H9 (cell line): ENCODE measurements at regions not wholly inside any gene's neighbourhood (a gene's known extent, or its start where the extent isn't known, plus 50 kb on each side); places are given as distances from the start of the nearest gene placed in this dataset.

Experiments used
- DNase-seq: peaks from one replicate; pipeline ENCODE4 v3.0.0-alpha.2; 2017
- H2AFZ ChIP-seq: one replicate; pipeline ENCODE4 v1.6.1; 2013; ENCODE audit warnings: mild to moderate bottlenecking, low read length, control low read depth, moderate library complexity
- H2AK5ac ChIP-seq: 2 replicates; pipeline ENCODE4 v1.6.1; 2013; ENCODE audit warnings: low read length, control low read depth, mixed read lengths; ENCODE audit not compliant: insufficient read length
- H2BK120ac ChIP-seq: one replicate; pipeline ENCODE4 v1.6.1; 2013; ENCODE audit warnings: low read depth, mild to moderate bottlenecking, low read length, control low read depth, inconsistent platforms; ENCODE audit not compliant: poor library complexity, severe bottlenecking
- H2BK12ac ChIP-seq: 2 replicates; pipeline ENCODE4 v1.6.1; 2013; ENCODE audit warnings: low read length, control low read depth, mixed read lengths, low read depth; ENCODE audit not compliant: insufficient read length
- H2BK15ac ChIP-seq: 2 replicates; pipeline ENCODE4 v1.6.1; 2013; ENCODE audit warnings: low read depth, low read length, control low read depth
- H2BK20ac ChIP-seq: one replicate; pipeline ENCODE4 v1.6.1; 2013; ENCODE audit warnings: low read depth, mild to moderate bottlenecking, low read length, control low read depth, inconsistent platforms; ENCODE audit not compliant: poor library complexity, severe bottlenecking
- H2BK5ac ChIP-seq: 2 replicates; pipeline ENCODE4 v1.6.1; 2013; ENCODE audit warnings: low read length, control low read depth, mixed read lengths; ENCODE audit not compliant: insufficient read length
- H3K14ac ChIP-seq: 2 replicates; pipeline ENCODE4 v1.6.1; 2013; ENCODE audit warnings: low read length, control low read depth; ENCODE audit not compliant: insufficient read depth
- H3K18ac ChIP-seq: 2 replicates; pipeline ENCODE4 v1.6.1; 2013; ENCODE audit warnings: low read depth, mild to moderate bottlenecking, mixed read lengths, low read length, control low read depth; ENCODE audit not compliant: insufficient read length
- H3K23ac ChIP-seq: 2 replicates; pipeline ENCODE4 v1.6.1; 2013; ENCODE audit warnings: low read length, control low read depth, mixed read lengths, low read depth; ENCODE audit not compliant: insufficient read length
- H3K23me2 ChIP-seq: 2 replicates; pipeline ENCODE4 v1.6.1; 2013; ENCODE audit warnings: low read depth, mild to moderate bottlenecking, mixed read lengths, low read length, control low read depth; ENCODE audit not compliant: insufficient read length, poor library complexity, severe bottlenecking
- H3K27ac ChIP-seq: 2 replicates; pipeline ENCODE4 v1.5.1; 2013; ENCODE audit warnings: low read length, control low read depth, mixed read lengths, low read depth; ENCODE audit not compliant: insufficient read length
- H3K27me3 ChIP-seq: 2 replicates; pipeline ENCODE4 v1.6.1; 2013; ENCODE audit warnings: low read length, control low read depth, inconsistent platforms; ENCODE audit not compliant: insufficient read depth
- H3K4ac ChIP-seq: 2 replicates; pipeline ENCODE4 v1.6.1; 2013; ENCODE audit warnings: low read depth, mild to moderate bottlenecking, control low read depth, inconsistent platforms, low read length, moderate library complexity
- H3K4me1 ChIP-seq: 2 replicates; pipeline ENCODE4 v1.6.1; 2013; ENCODE audit warnings: low read length, control low read depth, inconsistent platforms; ENCODE audit not compliant: insufficient read depth
- H3K4me2 ChIP-seq: 2 replicates; pipeline ENCODE4 v1.6.1; 2013; ENCODE audit warnings: low read length, control low read depth, mixed read lengths; ENCODE audit not compliant: insufficient read length, insufficient read depth
- H3K56ac ChIP-seq: 2 replicates; pipeline ENCODE4 v1.6.1; 2013; ENCODE audit warnings: low read depth, mild to moderate bottlenecking, mixed read lengths, low read length, control low read depth; ENCODE audit not compliant: insufficient read length
- H3K79me1 ChIP-seq: 2 replicates; pipeline ENCODE4 v1.6.1; 2013; ENCODE audit warnings: low read depth, mild to moderate bottlenecking, moderate library complexity, low read length, control low read depth, inconsistent platforms; ENCODE audit not compliant: insufficient read depth, poor library complexity, severe bottlenecking
- H3K79me2 ChIP-seq: 2 replicates; pipeline ENCODE4 v1.6.1; 2013; ENCODE audit warnings: low read length, control low read depth, inconsistent platforms; ENCODE audit not compliant: insufficient read depth
- H3K9ac ChIP-seq: 2 replicates; pipeline ENCODE4 v1.6.1; 2013; ENCODE audit warnings: low read length, control low read depth, mixed read lengths; ENCODE audit not compliant: insufficient read length; ENCODE audit errors: extremely low read depth
- H3K9me3 ChIP-seq: one replicate; pipeline ENCODE4 v1.6.1; 2013; ENCODE audit warnings: low read depth, low read length, inconsistent platforms; ENCODE audit not compliant: control insufficient read depth
- H3T11ph ChIP-seq: one replicate; pipeline ENCODE4 v1.6.1; 2013; ENCODE audit warnings: mild to moderate bottlenecking, low read length, control low read depth, inconsistent platforms
- H4K20me1 ChIP-seq: one replicate; pipeline ENCODE4 v1.6.1; 2013; ENCODE audit not compliant: control insufficient read depth, insufficient read length, insufficient read depth
- H4K5ac ChIP-seq: 2 replicates; pipeline ENCODE4 v1.6.1; 2013; ENCODE audit warnings: low read depth, mild to moderate bottlenecking, mixed read lengths, low read length, control low read depth; ENCODE audit not compliant: insufficient read length
- H4K8ac ChIP-seq: replicated peaks from 2 replicates; pipeline ENCODE4 v1.6.1; 2013; ENCODE audit warnings: low read length, control low read depth, mixed read lengths, low read depth; ENCODE audit not compliant: insufficient read length
- H4K91ac ChIP-seq: 2 replicates; pipeline ENCODE4 v1.6.1; 2013; ENCODE audit warnings: low read depth, mild to moderate bottlenecking, moderate library complexity, mixed read lengths, low read length, control low read depth; ENCODE audit not compliant: insufficient read length
- H3K27ac Mint-ChIP-seq, 3 experiments: 2 replicates in 2 of 3; 3 replicates in 1 of 3; pipeline ENCODE4 v1.8.0; 2020 to 2021; ENCODE audit warnings: mixed read lengths in 3 of 3, mild to moderate bottlenecking in 1 of 3, moderate library complexity in 1 of 3
- H3K27me3 Mint-ChIP-seq: 2 replicates; pipeline ENCODE4 v1.8.0; 2021; ENCODE audit warnings: low read depth, mild to moderate bottlenecking, moderate library complexity, mixed read lengths
- H3K36me3 Mint-ChIP-seq, 3 experiments: 2 replicates in 2 of 3; 3 replicates in 1 of 3; pipeline ENCODE4 v1.8.0; 2020 to 2021; ENCODE audit warnings: low read depth in 3 of 3, mixed read lengths in 3 of 3; ENCODE audit not compliant: insufficient read depth in 1 of 3
- H3K4me1 Mint-ChIP-seq, 2 experiments: 2 replicates each; pipeline ENCODE4 v1.8.0; 2020; ENCODE audit warnings: mixed read lengths in 2 of 2
- H3K4me3 Mint-ChIP-seq, 2 experiments: 2 replicates in 1 of 2; 3 replicates in 1 of 2; pipeline ENCODE4 v1.8.0; 2020 to 2021; ENCODE audit warnings: mild to moderate bottlenecking in 2 of 2, mixed read lengths in 2 of 2, moderate library complexity in 1 of 2
- H3K9me3 Mint-ChIP-seq, 2 experiments: 2 replicates in 1 of 2; 3 replicates in 1 of 2; pipeline ENCODE4 v1.8.0; 2020; ENCODE audit warnings: mild to moderate bottlenecking in 2 of 2, mixed read lengths in 2 of 2, moderate library complexity in 1 of 2
- CTCF ChIP-seq: fragments of 200-600 bp; sonication (generic); conservative IDR thresholded peaks from 3 replicates; pipeline ENCODE4 v1.8.0; 2021; ENCODE audit warnings: antibody characterized with exemption, mild to moderate bottlenecking
- WGBS: extraction: QIAGEN DNeasy Blood & Tissue Kit; methylation state at CpG from one replicate; pipeline ENCODE4 v1.1.7; 2013; ENCODE audit warnings: missing lambda C conversion rate, low lambda C conversion rate, mixed read lengths; ENCODE audit not compliant: insufficient read length; ENCODE audit errors: extremely low coverage; 5-methylcytosine and 5-hydroxymethylcytosine counted together

DNA sequence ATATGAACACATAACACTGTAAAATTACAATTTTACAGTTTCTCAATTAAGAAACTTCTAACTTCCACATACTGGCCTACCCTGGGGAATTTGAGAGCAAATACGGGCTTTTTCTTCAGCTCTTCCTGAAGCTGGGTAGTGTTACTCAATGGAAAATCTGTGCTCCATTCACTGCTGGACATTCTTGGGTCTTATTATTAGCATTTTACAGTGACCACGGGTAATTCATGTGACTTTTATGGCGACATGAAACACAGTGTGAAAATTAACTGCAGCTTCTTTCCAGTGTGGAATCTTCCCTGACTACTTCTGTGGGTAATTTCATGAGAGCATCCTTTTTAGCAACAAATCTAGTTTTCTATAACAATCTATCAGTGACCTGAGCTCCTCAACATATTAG is 423.7 kb upstream of the ANO5 start:
- Mint-ChIP-seq H3K4me1 (no peaks in the 10 kb centered on the region), H3K27me3 (no peaks in the 10 kb centered on the region), H3K4me3 (no peak overlapping the region), H3K9me3 (no peaks in the 10 kb centered on the region), H3K36me3 (no peaks in the 10 kb centered on the region), H3K27ac (no peak overlapping the region)
- Histone ChIP-seq H3K27me3 (no peaks in the 10 kb centered on the region), H3K9me3 (no peaks in the 10 kb centered on the region), H4K8ac (no peak overlapping the region), H3K9ac (no peak overlapping the region), H3T11ph (no peak overlapping the region), H3K27ac (no peak overlapping the region), H3K4me1 (no peaks in the 10 kb centered on the region), H2BK120ac (no peak overlapping the region), H3K56ac (no peak overlapping the region), H2AK5ac (no peak overlapping the region), H2BK12ac (no peak overlapping the region), H3K79me1 (no peaks in the 10 kb centered on the region), H3K4me2 (no peak overlapping the region), H3K4ac (no peak overlapping the region), H3K23me2 (no peaks in the 10 kb centered on the region), H2BK20ac (no peak overlapping the region), H2AFZ (no peak overlapping the region), H3K23ac (no peak overlapping the region), H4K91ac (no peak overlapping the region), H4K20me1 (no peaks in the 10 kb centered on the region), H2BK5ac (no peak overlapping the region), H3K79me2 (no peaks in the 10 kb centered on the region), H4K5ac (no peak overlapping the region), H3K18ac (no peak overlapping the region), H3K14ac (no peak overlapping the region), H2BK15ac (no peak overlapping the region)
- WGBS = no CpG with 5 or more reads among the region's 3 CpGs
- TF ChIP-seq CTCF = no peak
- DNase-seq = no peak
